Neuronal stem cell (in vitro differentiated cells): ENCODE measurements at regions not wholly inside any gene's neighbourhood (a gene's known extent, or its start where the extent isn't known, plus 50 kb on each side); places are given as distances from the start of the nearest gene placed in this dataset.
A peak's percentile ranks its signal among the peaks of the same experiment; 100 is the strongest.

Source experiments
- DNase-seq: peaks from one replicate; pipeline ENCODE4 v3.0.0-alpha.2; 2013; ENCODE audit warnings: low spot score
- H2AFZ ChIP-seq: one replicate; pipeline ENCODE4 v1.6.1; 2013; ENCODE audit warnings: mild to moderate bottlenecking, low read length, inconsistent platforms
- H2AK5ac ChIP-seq: 2 replicates; pipeline ENCODE4 v1.6.1; 2013; ENCODE audit warnings: low read depth, mild to moderate bottlenecking, inconsistent platforms, low read length, moderate library complexity, mixed read lengths
- H2BK120ac ChIP-seq: 2 replicates; pipeline ENCODE4 v1.6.1; 2013; ENCODE audit warnings: low read depth, mild to moderate bottlenecking, inconsistent platforms, low read length, moderate library complexity, mixed read lengths
- H2BK12ac ChIP-seq: one replicate; pipeline ENCODE4 v1.6.1; 2013; ENCODE audit warnings: low read length, inconsistent platforms
- H2BK15ac ChIP-seq: 2 replicates; pipeline ENCODE4 v1.6.1; 2013; ENCODE audit warnings: mild to moderate bottlenecking, low read length, inconsistent platforms, mixed read lengths
- H2BK5ac ChIP-seq: one replicate; pipeline ENCODE4 v1.6.1; 2013; ENCODE audit warnings: inconsistent platforms, mild to moderate bottlenecking, low read length, moderate library complexity
- H3K14ac ChIP-seq: one replicate; pipeline ENCODE4 v1.6.1; 2013; ENCODE audit warnings: low read length, inconsistent platforms
- H3K18ac ChIP-seq: 2 replicates; pipeline ENCODE4 v1.6.1; 2013; ENCODE audit warnings: low read length, inconsistent platforms
- H3K23ac ChIP-seq: 2 replicates; pipeline ENCODE4 v1.6.1; 2013; ENCODE audit warnings: low read depth, mild to moderate bottlenecking, mixed read lengths, low read length, inconsistent platforms; ENCODE audit not compliant: poor library complexity
- H3K27ac ChIP-seq: replicated peaks from 3 replicates; pipeline ENCODE4 v1.5.1; 2013; ENCODE audit warnings: low read length, inconsistent platforms
- H3K27me3 ChIP-seq, 3 experiments: 2 replicates each; pipeline ENCODE4 v1.6.1; 2013; ENCODE audit warnings: low read length in 3 of 3, mild to moderate bottlenecking in 2 of 3, inconsistent platforms in 1 of 3, low read depth in 1 of 3, mixed read lengths in 1 of 3, moderate library complexity in 1 of 3; ENCODE audit not compliant: control insufficient read depth in 3 of 3, insufficient read depth in 3 of 3
- H3K36me3 ChIP-seq, 2 donors: replicated peaks in 1 of 2; 2 replicates each; pipeline ENCODE4 v1.6.1; 2013; ENCODE audit warnings: low read length in 2 of 2; ENCODE audit not compliant: control insufficient read depth in 2 of 2, insufficient read depth in 2 of 2
- H3K4ac ChIP-seq: 2 replicates; pipeline ENCODE4 v1.6.1; 2013; ENCODE audit warnings: inconsistent platforms, mild to moderate bottlenecking, low read length, moderate library complexity
- H3K4me1 ChIP-seq, 2 donors: 1 replicate in 1 of 2; 2 replicates in 1 of 2; pipeline ENCODE4 v1.6.1; 2013; ENCODE audit warnings: low read length in 2 of 2, low read depth in 1 of 2; ENCODE audit not compliant: control insufficient read depth in 2 of 2, insufficient read depth in 1 of 2
- H3K4me2 ChIP-seq: one replicate; pipeline ENCODE4 v1.6.1; 2013; ENCODE audit warnings: mild to moderate bottlenecking, low read length, inconsistent platforms; ENCODE audit not compliant: insufficient read depth, poor library complexity, severe bottlenecking
- H3K4me3 ChIP-seq, 2 donors: 2 replicates each; pipeline ENCODE4 v1.5.1; 2013; ENCODE audit warnings: low read length in 2 of 2, mild to moderate bottlenecking in 2 of 2, inconsistent platforms in 1 of 2, moderate library complexity in 1 of 2
- H3K79me1 ChIP-seq: one replicate; pipeline ENCODE4 v1.6.1; 2013; ENCODE audit warnings: low read depth, mild to moderate bottlenecking, inconsistent platforms, low read length, moderate library complexity
- H3K9ac ChIP-seq: one replicate; pipeline ENCODE4 v1.6.1; 2013; ENCODE audit warnings: mild to moderate bottlenecking, low read depth, low read length, inconsistent platforms; ENCODE audit not compliant: poor library complexity
- H3K9me3 ChIP-seq, 2 donors: replicated peaks in 1 of 2; 2 replicates each; pipeline versions ENCODE3 to v1.6.1; 2013; ENCODE audit warnings: low read length in 2 of 2, mild to moderate bottlenecking in 2 of 2, inconsistent platforms in 1 of 2, low read depth in 1 of 2, mixed read lengths in 1 of 2, moderate library complexity in 1 of 2; ENCODE audit not compliant: control insufficient read depth in 2 of 2, insufficient read depth in 1 of 2
- H4K8ac ChIP-seq: one replicate; pipeline ENCODE4 v1.6.1; 2013; ENCODE audit warnings: low read depth, mild to moderate bottlenecking, inconsistent platforms, low read length, moderate library complexity
- H4K91ac ChIP-seq: one replicate; pipeline ENCODE4 v1.6.1; 2013; ENCODE audit warnings: low read length, low read depth, mild to moderate bottlenecking, inconsistent platforms; ENCODE audit not compliant: poor library complexity
- WGBS, 2 donors: extraction: QIAGEN DNeasy Blood & Tissue Kit; methylation state at CpG; one replicate each; pipeline ENCODE4 v1.1.7; 2013; ENCODE audit warnings: missing lambda C conversion rate in 2 of 2, mixed read lengths in 1 of 2; ENCODE audit not compliant: insufficient read length in 2 of 2, insufficient replicate concordance in 1 of 2; ENCODE audit errors: extremely low coverage in 2 of 2; 5-methylcytosine and 5-hydroxymethylcytosine counted together

GRCh38 chr12:97267594-97268202 is 194.9 kb upstream of the RMST start:
- DNase-seq: no peak
- H3K9me3 ChIP-seq: peaks cover 5 to 32% of the 10 kb centered on the region in 2 donors

GRCh38 chr12:97272471-97272870 is 190.1 kb upstream of the RMST start:
- no peak overlapping the region for H3K27ac ChIP-seq
- no peaks in the 10 kb centered on the region for H3K79me1 ChIP-seq
- no peak overlapping the region for H4K91ac ChIP-seq
- no peak overlapping the region for H2BK15ac ChIP-seq
- no peak overlapping the region for H3K9ac ChIP-seq
- no peak overlapping the region for H2BK120ac ChIP-seq
- H3K14ac ChIP-seq: no peak overlapping the region
- H3K4me2 ChIP-seq: no peak overlapping the region
- H4K8ac ChIP-seq: no peak overlapping the region
- no peak for DNase-seq
- H3K4me3 ChIP-seq: no peak overlapping the region
- H2AFZ ChIP-seq: no peak overlapping the region
- no peak overlapping the region for H3K23ac ChIP-seq
- peaks cover 5 to 28% of the 10 kb centered on the region in 2 donors for H3K9me3 ChIP-seq
- H3K4ac ChIP-seq: no peak overlapping the region
- H2BK5ac ChIP-seq: no peak overlapping the region
- H3K27me3 ChIP-seq: no peaks in the 10 kb centered on the region
- H3K4me1 ChIP-seq: peaks cover 23 to 45% of the 10 kb centered on the region in 2 donors
- H2AK5ac ChIP-seq: no peak overlapping the region
- no peak overlapping the region for H2BK12ac ChIP-seq
- H3K18ac ChIP-seq: no peak overlapping the region
- peaks cover 0 to 1% of the 10 kb centered on the region in 2 donors for H3K36me3 ChIP-seq

More at GRCh38 chr12:97267594-97268202, 194.9 kb upstream of the RMST start:
- Histone ChIP-seq H4K8ac (no peak overlapping the region), H3K9ac (no peak overlapping the region), H3K36me3 (no peaks in the 10 kb centered on the region), H3K18ac (no peak overlapping the region), H3K4me2 (no peak overlapping the region), H3K4me3 (no peak overlapping the region), H3K27ac (no peak overlapping the region), H2AK5ac (no peak overlapping the region), H3K27me3 (no peaks in the 10 kb centered on the region), H3K4me1 (peaks cover 0 to 4% of the 10 kb centered on the region in 2 donors), H4K91ac (no peak overlapping the region), H2AFZ (no peak overlapping the region), H3K79me1 (no peaks in the 10 kb centered on the region), H2BK120ac (no peak overlapping the region), H2BK15ac (no peak overlapping the region), H3K4ac (no peak overlapping the region), H2BK12ac (no peak overlapping the region), H3K14ac (no peak overlapping the region), H2BK5ac (no peak overlapping the region), H3K23ac (no peak overlapping the region)
- no CpG with 5 or more reads among the region's 3 CpGs for WGBS, 2 donors

- Histone ChIP-seq H3K4me2 (no peak overlapping the region), H2AFZ (peak overlapping the region; percentile 10), H3K14ac (no peak overlapping the region), H2BK15ac (no peak overlapping the region), H3K9me3 (peaks cover 1 to 18% of the 10 kb centered on the region in 2 donors), H3K36me3 (peaks cover 0 to 1% of the 10 kb centered on the region in 2 donors), H3K18ac (no peak overlapping the region), H3K9ac (no peak overlapping the region), H3K4ac (no peak overlapping the region), H3K4me3 (peak overlapping the region in 1 of 2 donors; percentile 17), H2BK120ac (no peak overlapping the region), H2BK5ac (no peak overlapping the region), H3K79me1 (no peaks in the 10 kb centered on the region), H4K8ac (no peak overlapping the region), H3K27ac (no peak overlapping the region), H3K23ac (no peak overlapping the region), H3K27me3 (no peaks in the 10 kb centered on the region), H2AK5ac (no peak overlapping the region), H4K91ac (no peak overlapping the region), H2BK12ac (no peak overlapping the region), H3K4me1 (peaks cover 25 to 45% of the 10 kb centered on the region in 2 donors)
- WGBS, 2 donors: no CpG with 5 or more reads among the region's 2 CpGs
- DNase-seq: no peak
Observed at GRCh38 chr12:97274386-97274785, 188.2 kb upstream of the RMST start.

- Histone ChIP-seq H3K4me1 (peaks cover 25 to 45% of the 10 kb centered on the region in 2 donors), H3K4me2 (peak overlapping the region; percentile 48), H3K4ac (no peak overlapping the region), H2AK5ac (no peak overlapping the region), H3K79me1 (no peaks in the 10 kb centered on the region), H3K18ac (no peak overlapping the region), H4K8ac (no peak overlapping the region), H3K4me3 (peak overlapping the region in 1 of 2 donors; percentile 20), H2BK5ac (no peak overlapping the region), H3K36me3 (peaks cover 0 to 1% of the 10 kb centered on the region in 2 donors), H4K91ac (no peak overlapping the region), H3K9ac (no peak overlapping the region), H2BK15ac (no peak overlapping the region), H3K27me3 (no peaks in the 10 kb centered on the region), H3K9me3 (peaks cover 2 to 15% of the 10 kb centered on the region in 2 donors), H3K23ac (no peak overlapping the region), H3K14ac (no peak overlapping the region), H2AFZ (peak overlapping the region; percentile 48), H2BK120ac (no peak overlapping the region), H3K27ac (peak overlapping the region; percentile 98), H2BK12ac (no peak overlapping the region)
- DNase-seq: peak; percentile 92
- no CpG with 5 or more reads among the region's 14 CpGs for WGBS, 2 donors
Observed at GRCh38 chr12:97275256-97275655, 187.3 kb upstream of the RMST start.
